ENCODE measurements at regions not wholly inside any gene's neighbourhood (a gene's known extent, or its start where the extent isn't known, plus 50 kb on each side); places are given as distances from the start of the nearest gene placed in this dataset.

GRCh38 chr2:149972066-149972465 is 384.5 kb upstream of the MMADHC start:
- TF ChIP-seq CTCF (IDR thresholded peaks at IDR 0.05) (no peak), POLR2A (IDR thresholded peaks at IDR 0.05) (no peak)
